Lower leg skin (tissue), 3 donors: ENCODE measurements at regions not wholly inside any gene's neighbourhood (a gene's known extent, or its start where the extent isn't known, plus 50 kb on each side); places are given as distances from the start of the nearest gene placed in this dataset.

ENCODE experiments used
- POLR2A ChIP-seq, 2 donors: fragments of 450-650 bp; IDR thresholded peaks; one replicate each; pipeline ENCODE4 v1.6.1; 2016 to 2017; ENCODE audit warnings: antibody characterized with exemption in 2 of 2, mild to moderate bottlenecking in 1 of 2, moderate library complexity in 1 of 2
- TF ChIP-seq, protein P1 (sequence below), 3 donors: fragments of 450-650 bp; IDR thresholded peaks; one replicate each; pipeline ENCODE4 v1.5.1; 2016; ENCODE audit warnings: antibody characterized with exemption in 3 of 3, mild to moderate bottlenecking in 3 of 3, moderate library complexity in 2 of 3

DNA sequence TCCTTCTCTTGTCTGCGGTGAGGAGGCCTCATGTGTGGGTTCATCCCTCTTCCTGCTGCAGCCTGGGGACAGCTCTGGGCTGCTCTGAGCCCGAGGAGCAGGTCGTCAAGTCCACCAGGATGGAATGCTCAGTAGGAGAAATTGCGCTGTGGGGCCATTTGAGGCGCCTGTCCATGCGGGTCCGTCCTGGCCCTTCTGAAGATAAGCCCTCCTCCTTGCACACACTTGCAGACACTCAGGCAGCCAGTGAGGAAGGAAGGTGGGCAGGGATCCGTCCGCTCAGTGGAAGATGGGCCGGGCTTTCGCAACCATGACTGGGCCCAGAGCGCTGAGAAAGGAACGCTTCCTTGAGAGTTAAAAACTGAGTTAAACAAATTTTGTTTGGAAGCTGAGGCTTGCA, 356.8 kb downstream of the GLRX3 start:
- TF ChIP-seq, protein P1, sequence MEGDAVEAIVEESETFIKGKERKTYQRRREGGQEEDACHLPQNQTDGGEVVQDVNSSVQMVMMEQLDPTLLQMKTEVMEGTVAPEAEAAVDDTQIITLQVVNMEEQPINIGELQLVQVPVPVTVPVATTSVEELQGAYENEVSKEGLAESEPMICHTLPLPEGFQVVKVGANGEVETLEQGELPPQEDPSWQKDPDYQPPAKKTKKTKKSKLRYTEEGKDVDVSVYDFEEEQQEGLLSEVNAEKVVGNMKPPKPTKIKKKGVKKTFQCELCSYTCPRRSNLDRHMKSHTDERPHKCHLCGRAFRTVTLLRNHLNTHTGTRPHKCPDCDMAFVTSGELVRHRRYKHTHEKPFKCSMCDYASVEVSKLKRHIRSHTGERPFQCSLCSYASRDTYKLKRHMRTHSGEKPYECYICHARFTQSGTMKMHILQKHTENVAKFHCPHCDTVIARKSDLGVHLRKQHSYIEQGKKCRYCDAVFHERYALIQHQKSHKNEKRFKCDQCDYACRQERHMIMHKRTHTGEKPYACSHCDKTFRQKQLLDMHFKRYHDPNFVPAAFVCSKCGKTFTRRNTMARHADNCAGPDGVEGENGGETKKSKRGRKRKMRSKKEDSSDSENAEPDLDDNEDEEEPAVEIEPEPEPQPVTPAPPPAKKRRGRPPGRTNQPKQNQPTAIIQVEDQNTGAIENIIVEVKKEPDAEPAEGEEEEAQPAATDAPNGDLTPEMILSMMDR (IDR thresholded peaks at IDR 0.05): no peak
- TF ChIP-seq POLR2A (IDR thresholded peaks at IDR 0.05): no peak
